SU-DHL-6 (cell line): ENCODE measurements at regions not wholly inside any gene's neighbourhood (a gene's known extent, or its start where the extent isn't known, plus 50 kb on each side); places are given as distances from the start of the nearest gene placed in this dataset.

ENCODE experiments used
- H2AFZ ChIP-seq: fragments of 200-600 bp; sonication (generic); 2 replicates; pipeline ENCODE4 v1.6.1; 2014; ENCODE audit warnings: low read depth, mild to moderate bottlenecking, moderate library complexity, mixed read lengths, antibody characterized with exemption, low read length; ENCODE audit not compliant: severe bottlenecking
- H3F3A ChIP-seq: fragments of 200-600 bp; shearing (Covaris generic); 2 replicates; pipeline ENCODE4 v1.6.0; 2016; ENCODE audit warnings: antibody characterized with exemption, mild to moderate bottlenecking; ENCODE audit not compliant: insufficient read depth
- H3K27ac ChIP-seq: fragments of 200-600 bp; sonication (generic); 2 replicates; pipeline ENCODE4 v1.5.1; 2016; ENCODE audit warnings: low read depth, mild to moderate bottlenecking, low read length, moderate library complexity, mixed read lengths
- H3K27me3 ChIP-seq: fragments of 200-600 bp; sonication (generic), shearing (Covaris generic); 2 replicates; pipeline ENCODE4 v1.6.0; 2014; ENCODE audit warnings: mild to moderate bottlenecking, low read length
- H3K36me3 ChIP-seq: fragments of 200-600 bp; sonication (generic); 2 replicates; pipeline ENCODE4 v1.6.1; 2014; ENCODE audit warnings: mild to moderate bottlenecking, low read length, mixed read lengths
- H3K4me2 ChIP-seq: fragments of 300-600, 200-600 bp; shearing (Covaris generic), sonication (generic); 2 replicates; pipeline ENCODE4 v1.6.0; 2014; ENCODE audit warnings: low read length, low read depth, mild to moderate bottlenecking; ENCODE audit not compliant: poor library complexity, severe bottlenecking
- H3K4me3 ChIP-seq: fragments of 200-600 bp; sonication (generic); 2 replicates; pipeline ENCODE4 v1.5.1; 2014; ENCODE audit warnings: antibody characterized with exemption, low read length, mild to moderate bottlenecking, mixed read lengths; ENCODE audit not compliant: insufficient read depth, poor library complexity, severe bottlenecking
- H3K79me2 ChIP-seq: fragments of 200-600 bp; sonication (generic); 2 replicates; pipeline ENCODE4 v1.6.1; 2014; ENCODE audit warnings: mild to moderate bottlenecking, low read length, moderate library complexity; ENCODE audit not compliant: insufficient read depth
- H3K9ac ChIP-seq: fragments of 200-600 bp; sonication (generic); 2 replicates; pipeline ENCODE4 v1.7.0; 2014; ENCODE audit warnings: mild to moderate bottlenecking, low read length
- H3K9me2 ChIP-seq: fragments of 200-600 bp; sonication (generic); replicated peaks from 2 replicates; pipeline ENCODE4 v1.6.1; 2014; ENCODE audit warnings: low read length; ENCODE audit not compliant: insufficient read depth
- H3K9me3 ChIP-seq: fragments of 200-600 bp; sonication (generic); 2 replicates; pipeline ENCODE4 v1.6.1; 2014; ENCODE audit warnings: low read length, mixed read lengths; ENCODE audit not compliant: insufficient read depth
- H4K20me1 ChIP-seq: fragments of 200-600 bp; sonication (generic); 2 replicates; pipeline ENCODE4 v1.6.1; 2014; ENCODE audit warnings: low read depth, mild to moderate bottlenecking, antibody characterized with exemption, low read length, moderate library complexity, mixed read lengths
- EZH2phosphoT487 ChIP-seq: fragments of 200-600 bp; sonication (generic), shearing (Covaris generic); conservative IDR thresholded peaks from 2 replicates; pipeline ENCODE4 v1.6.1; 2018; ENCODE audit warnings: mild to moderate bottlenecking, antibody characterized with exemption, low read length, moderate library complexity, mixed read lengths
- TF ChIP-seq, protein P1 (sequence below): fragments of 200-600 bp; sonication (generic); IDR thresholded peaks from one replicate; pipeline ENCODE4 v1.5.1; 2017; ENCODE audit warnings: antibody characterized with exemption, mild to moderate bottlenecking, low read length, moderate library complexity; ENCODE audit not compliant: insufficient read depth, poor library complexity, severe bottlenecking

DNA sequence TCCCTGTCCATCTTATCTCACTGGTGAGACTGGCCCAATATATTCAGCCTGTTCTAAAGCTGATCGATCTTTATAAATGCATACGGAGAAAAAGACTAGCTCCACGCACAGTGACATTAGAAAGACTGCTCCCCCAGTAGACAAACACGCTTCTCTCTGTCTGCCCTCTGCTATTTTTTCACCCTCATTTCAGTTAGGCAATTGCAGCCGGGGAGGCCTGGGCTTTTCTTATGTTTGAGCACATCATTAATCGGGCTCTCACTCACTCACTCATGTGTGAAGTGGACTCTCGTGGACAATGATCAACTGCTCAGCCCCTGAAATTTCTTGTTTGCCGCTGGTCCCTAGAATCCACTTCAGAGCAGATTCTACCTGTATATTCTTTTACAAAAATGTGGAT, 824.7 kb upstream of the TENM3 start:
- no peaks in the 10 kb centered on the region for H3K27me3 ChIP-seq
- H3F3A ChIP-seq: no peaks in the 10 kb centered on the region
- no peak for TF ChIP-seq EZH2phosphoT487
- H3K79me2 ChIP-seq: no peaks in the 10 kb centered on the region
- no peak overlapping the region for H3K27ac ChIP-seq
- no peaks in the 10 kb centered on the region for H3K9me3 ChIP-seq
- H3K4me2 ChIP-seq: no peak overlapping the region
- H3K4me3 ChIP-seq: no peak overlapping the region
- no peak overlapping the region for H3K9ac ChIP-seq
- no peaks in the 10 kb centered on the region for H3K9me2 ChIP-seq
- H4K20me1 ChIP-seq: no peaks in the 10 kb centered on the region
- no peaks in the 10 kb centered on the region for H3K36me3 ChIP-seq
- H2AFZ ChIP-seq: no peak overlapping the region

DNA sequence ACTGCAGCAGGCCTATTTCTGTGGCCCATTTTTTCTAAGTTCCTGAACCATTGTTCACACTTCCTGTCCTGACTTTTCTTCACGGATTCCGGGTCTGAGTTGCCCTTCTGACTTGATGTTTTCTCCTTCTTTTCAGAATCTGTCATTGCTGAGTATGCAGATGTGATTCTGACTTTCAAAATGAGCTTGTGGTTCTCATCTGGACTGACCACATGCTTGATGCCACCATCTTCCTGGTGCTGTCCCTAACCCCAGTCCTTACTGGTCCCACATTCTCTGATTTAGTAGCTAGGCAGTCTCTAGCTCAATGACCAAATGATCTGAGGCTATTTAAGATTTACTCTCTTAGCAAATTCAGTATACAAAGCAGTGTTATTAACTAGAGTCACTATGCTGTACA, 822.3 kb upstream of the TENM3 start:
- no peaks in the 10 kb centered on the region for H4K20me1 ChIP-seq
- TF ChIP-seq, protein P1, sequence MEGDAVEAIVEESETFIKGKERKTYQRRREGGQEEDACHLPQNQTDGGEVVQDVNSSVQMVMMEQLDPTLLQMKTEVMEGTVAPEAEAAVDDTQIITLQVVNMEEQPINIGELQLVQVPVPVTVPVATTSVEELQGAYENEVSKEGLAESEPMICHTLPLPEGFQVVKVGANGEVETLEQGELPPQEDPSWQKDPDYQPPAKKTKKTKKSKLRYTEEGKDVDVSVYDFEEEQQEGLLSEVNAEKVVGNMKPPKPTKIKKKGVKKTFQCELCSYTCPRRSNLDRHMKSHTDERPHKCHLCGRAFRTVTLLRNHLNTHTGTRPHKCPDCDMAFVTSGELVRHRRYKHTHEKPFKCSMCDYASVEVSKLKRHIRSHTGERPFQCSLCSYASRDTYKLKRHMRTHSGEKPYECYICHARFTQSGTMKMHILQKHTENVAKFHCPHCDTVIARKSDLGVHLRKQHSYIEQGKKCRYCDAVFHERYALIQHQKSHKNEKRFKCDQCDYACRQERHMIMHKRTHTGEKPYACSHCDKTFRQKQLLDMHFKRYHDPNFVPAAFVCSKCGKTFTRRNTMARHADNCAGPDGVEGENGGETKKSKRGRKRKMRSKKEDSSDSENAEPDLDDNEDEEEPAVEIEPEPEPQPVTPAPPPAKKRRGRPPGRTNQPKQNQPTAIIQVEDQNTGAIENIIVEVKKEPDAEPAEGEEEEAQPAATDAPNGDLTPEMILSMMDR: no peak
- TF ChIP-seq EZH2phosphoT487: no peak

DNA sequence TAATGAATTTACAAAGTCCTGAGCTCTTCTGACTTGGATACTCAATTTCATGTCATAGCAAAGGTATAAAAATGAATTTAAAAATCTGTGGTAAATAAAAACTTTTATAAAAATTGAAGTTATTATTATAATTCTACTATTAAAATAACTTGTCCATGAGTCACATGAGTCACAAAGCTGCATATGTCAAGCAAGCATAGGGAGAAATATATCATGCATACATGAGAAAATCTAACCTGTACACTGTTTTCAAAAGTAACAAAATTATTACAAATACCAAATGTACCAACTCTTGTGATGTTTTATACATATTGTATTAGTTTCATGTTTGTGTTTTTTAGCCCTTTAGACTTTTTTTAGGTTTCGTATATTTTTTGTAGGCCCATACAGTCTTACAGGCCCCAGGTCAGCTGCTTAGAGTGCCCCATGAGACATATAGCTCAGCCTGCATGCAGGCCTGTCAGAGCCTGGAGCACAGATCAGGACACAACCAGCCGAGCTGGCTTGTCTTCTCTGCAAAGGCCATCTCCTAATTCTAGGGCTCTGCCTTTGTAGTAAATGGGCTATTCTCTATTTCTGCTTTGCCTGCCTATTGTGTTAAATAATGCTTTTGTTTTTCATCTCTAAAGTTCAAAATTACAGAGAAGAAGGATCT, 818.7 kb upstream of the TENM3 start:
- H3K9me3 ChIP-seq: no peaks in the 10 kb centered on the region
- no peak overlapping the region for H3K9ac ChIP-seq
- no peak overlapping the region for H2AFZ ChIP-seq
- H3K36me3 ChIP-seq: no peaks in the 10 kb centered on the region
- H3K4me3 ChIP-seq: no peak overlapping the region
- no peaks in the 10 kb centered on the region for H3K79me2 ChIP-seq
- H3K4me2 ChIP-seq: no peak overlapping the region
- no peaks in the 10 kb centered on the region for H3F3A ChIP-seq
- H3K9me2 ChIP-seq: no peaks in the 10 kb centered on the region
- no peaks in the 10 kb centered on the region for H3K27me3 ChIP-seq
- no peak for TF ChIP-seq EZH2phosphoT487
- TF ChIP-seq, protein P1: no peak
- H4K20me1 ChIP-seq: no peaks in the 10 kb centered on the region
- no peak overlapping the region for H3K27ac ChIP-seq

More for the DNA sequence above, 822.3 kb upstream of the TENM3 start:
- no peak overlapping the region for H3K9ac ChIP-seq
- H2AFZ ChIP-seq: no peak overlapping the region
- no peak overlapping the region for H3K4me2 ChIP-seq
- H3K36me3 ChIP-seq: no peaks in the 10 kb centered on the region
- H3K79me2 ChIP-seq: no peaks in the 10 kb centered on the region
- H3K27me3 ChIP-seq: no peaks in the 10 kb centered on the region
- H3K9me2 ChIP-seq: no peaks in the 10 kb centered on the region
- H3F3A ChIP-seq: no peaks in the 10 kb centered on the region
- no peak overlapping the region for H3K27ac ChIP-seq
- H3K4me3 ChIP-seq: no peak overlapping the region
- no peaks in the 10 kb centered on the region for H3K9me3 ChIP-seq

DNA sequence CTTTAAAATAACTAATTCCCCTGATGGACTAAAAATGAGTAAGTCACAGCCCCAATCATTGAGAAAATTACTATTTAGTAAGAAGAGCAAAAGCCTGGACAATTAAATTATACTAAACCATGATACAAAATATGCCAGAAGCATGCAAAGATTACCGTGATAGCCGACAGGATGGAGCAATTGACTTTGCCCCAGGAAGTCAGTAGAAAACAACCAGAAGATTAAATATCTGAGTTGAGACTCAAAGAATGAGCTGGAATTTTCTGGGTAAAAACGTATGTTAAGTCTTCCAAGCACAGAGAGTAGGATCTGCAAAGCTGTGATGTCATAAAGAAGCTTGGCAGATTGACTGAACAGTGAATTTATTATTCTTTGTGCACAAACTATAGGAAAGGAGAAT, 816.1 kb upstream of the TENM3 start:
- H3K79me2 ChIP-seq: no peaks in the 10 kb centered on the region
- H3K4me3 ChIP-seq: no peak overlapping the region
- H2AFZ ChIP-seq: no peak overlapping the region
- H4K20me1 ChIP-seq: no peaks in the 10 kb centered on the region
- H3F3A ChIP-seq: no peaks in the 10 kb centered on the region
- H3K27me3 ChIP-seq: no peaks in the 10 kb centered on the region
- no peaks in the 10 kb centered on the region for H3K9me3 ChIP-seq
- H3K9ac ChIP-seq: no peak overlapping the region
- no peak overlapping the region for H3K4me2 ChIP-seq
- TF ChIP-seq, protein P1: no peak
- TF ChIP-seq EZH2phosphoT487: no peak
- H3K36me3 ChIP-seq: no peaks in the 10 kb centered on the region
- H3K9me2 ChIP-seq: no peaks in the 10 kb centered on the region
- H3K27ac ChIP-seq: no peak overlapping the region
